GM18502 (cell line): ENCODE measurements at regions not wholly inside any gene's neighbourhood (a gene's known extent, or its start where the extent isn't known, plus 50 kb on each side); places are given as distances from the start of the nearest gene placed in this dataset.
"Not testable (repeated sequence)": the region's sequence is repeated elsewhere in the genome, so short reads cannot be mapped to it uniquely, and the experiment has no call there.

ENCODE experiments used
- ATAC-seq: cut with Tn5 transposase; IDR thresholded peaks from one replicate; pipeline ENCODE4 v1.9.1; 2021; ENCODE audit warnings: mild to moderate bottlenecking; ENCODE audit not compliant: unreplicated experiment, poor library complexity

- no peak for ATAC-seq
Observed at GRCh38 chr10:53547364-53547763, 774.8 kb upstream of the MBL2 start.

- no peak for ATAC-seq
Observed at GRCh38 chr10:53543410-53543809, 770.8 kb upstream of the MBL2 start.

GRCh38 chr10:53537508-53537907 lies 764.9 kb upstream of the MBL2 start:
- no peak for ATAC-seq

- no peak for ATAC-seq
Observed at GRCh38 chr10:53536322-53536721, 763.7 kb upstream of the MBL2 start.

GRCh38 chr10:53534428-53534827 lies 761.8 kb upstream of the MBL2 start:
- ATAC-seq = no peak

- ATAC-seq = no peak
Observed at GRCh38 chr10:53528974-53529373, 756.4 kb upstream of the MBL2 start.

- no peak for ATAC-seq
Observed at GRCh38 chr10:53521046-53521445, 748.5 kb upstream of the MBL2 start.

- no peak for ATAC-seq
Observed at GRCh38 chr10:53508197-53508596, 735.6 kb upstream of the MBL2 start.

GRCh38 chr10:53504492-53504891 lies 731.9 kb upstream of the MBL2 start:
- ATAC-seq = not testable (repeated sequence)

- ATAC-seq = no peak
Observed at GRCh38 chr10:53491774-53492173, 719.2 kb upstream of the MBL2 start.

- ATAC-seq = no peak
Observed at GRCh38 chr10:53490553-53490952, 718.0 kb upstream of the MBL2 start.

GRCh38 chr10:53489335-53490182 lies 717.0 kb upstream of the MBL2 start:
- no peak for ATAC-seq

GRCh38 chr10:53487019-53487983 lies 714.7 kb upstream of the MBL2 start:
- ATAC-seq = no peak

GRCh38 chr10:53485422-53485821 lies 712.8 kb upstream of the MBL2 start:
- ATAC-seq = not testable (repeated sequence)

GRCh38 chr10:53479365-53479764 lies 706.8 kb upstream of the MBL2 start:
- ATAC-seq = no peak

GRCh38 chr10:53477313-53477675 lies 704.7 kb upstream of the MBL2 start:
- no peak for ATAC-seq

GRCh38 chr10:53476650-53477312 lies 704.2 kb upstream of the MBL2 start:
- ATAC-seq = no peak

GRCh38 chr10:53469383-53469782 lies 696.8 kb upstream of the MBL2 start:
- ATAC-seq = no peak

GRCh38 chr10:53463539-53463938 lies 691.0 kb upstream of the MBL2 start:
- no peak for ATAC-seq

GRCh38 chr10:53458007-53458406 lies 685.4 kb upstream of the MBL2 start:
- ATAC-seq = no peak

- no peak for ATAC-seq
Observed at GRCh38 chr10:53453196-53453595, 680.6 kb upstream of the MBL2 start.
